GM06990 (cell line): ENCODE measurements at regions not wholly inside any gene's neighbourhood (a gene's known extent, or its start where the extent isn't known, plus 50 kb on each side); places are given as distances from the start of the nearest gene placed in this dataset.

Experiments
- DNase-seq: peaks from one replicate; pipeline ENCODE4 v3.0.0-alpha.2; 2011; ENCODE audit not compliant: insufficient read length; ENCODE audit errors: extremely low read depth
- H3K27me3 ChIP-seq: replicated peaks from 2 replicates; pipeline ENCODE4 v1.6.0; 2011; ENCODE audit warnings: low read length; ENCODE audit not compliant: control insufficient read depth, insufficient read depth
- H3K36me3 ChIP-seq: 2 replicates; pipeline ENCODE4 v1.5.1; 2011; ENCODE audit warnings: low read length; ENCODE audit not compliant: control insufficient read depth, insufficient read depth
- H3K4me3 ChIP-seq: replicated peaks from 2 replicates; pipeline ENCODE4 v1.5.1; 2011; ENCODE audit warnings: low read depth, mild to moderate bottlenecking, control low read depth, low read length
- CTCF ChIP-seq: IDR thresholded peaks from 2 replicates; pipeline ENCODE4 v1.5.1; 2011; ENCODE audit warnings: low read length, control low read depth, mild to moderate bottlenecking, inconsistent platforms; ENCODE audit not compliant: insufficient read depth, poor library complexity, severe bottlenecking

GRCh38 chr11:120061036-120061760, 76.7 kb downstream of the TRIM29 start:
- Histone ChIP-seq H3K27me3 (no peaks in the 10 kb centered on the region; the same call in none of the 2 replicates), H3K36me3 (no peaks in the 10 kb centered on the region), H3K4me3 (no peak overlapping the region)
- no peak for DNase-seq
- no peak for TF ChIP-seq CTCF

- H3K4me3 ChIP-seq, result no peak overlapping the region
- no peaks in the 10 kb centered on the region; the same call in none of the 2 replicates for H3K27me3 ChIP-seq
- no peak for DNase-seq
- no peak for TF ChIP-seq CTCF
- H3K36me3 ChIP-seq, result no peaks in the 10 kb centered on the region
These were observed 77.4 kb downstream of the TRIM29 start for GRCh38 chr11:120060512-120060911.

- Histone ChIP-seq H3K4me3 (no peak overlapping the region), H3K27me3 (peaks cover 3% of the 10 kb centered on the region), H3K36me3 (no peaks in the 10 kb centered on the region)
- no peak for TF ChIP-seq CTCF
- DNase-seq, result no peak
These were observed 79.0 kb downstream of the TRIM29 start for GRCh38 chr11:120058931-120059330.

- TF ChIP-seq CTCF, result no peak
- DNase-seq, result no peak
- H3K27me3 ChIP-seq, result peaks cover 3% of the 10 kb centered on the region
- no peaks in the 10 kb centered on the region for H3K36me3 ChIP-seq
- no peak overlapping the region for H3K4me3 ChIP-seq
These were observed 80.0 kb downstream of the TRIM29 start for GRCh38 chr11:120057595-120058581.

GRCh38 chr11:120057028-120057330, 80.9 kb downstream of the TRIM29 start:
- H3K27me3 ChIP-seq, result peaks cover 4% of the 10 kb centered on the region
- no peaks in the 10 kb centered on the region for H3K36me3 ChIP-seq
- TF ChIP-seq CTCF, result no peak

More at GRCh38 chr11:120057028-120057330, 80.9 kb downstream of the TRIM29 start:
- no peak overlapping the region for H3K4me3 ChIP-seq
- DNase-seq, result no peak
